ENCODE measurements at regions not wholly inside any gene's neighbourhood (a gene's known extent, or its start where the extent isn't known, plus 50 kb on each side); places are given as distances from the start of the nearest gene placed in this dataset.

DNA sequence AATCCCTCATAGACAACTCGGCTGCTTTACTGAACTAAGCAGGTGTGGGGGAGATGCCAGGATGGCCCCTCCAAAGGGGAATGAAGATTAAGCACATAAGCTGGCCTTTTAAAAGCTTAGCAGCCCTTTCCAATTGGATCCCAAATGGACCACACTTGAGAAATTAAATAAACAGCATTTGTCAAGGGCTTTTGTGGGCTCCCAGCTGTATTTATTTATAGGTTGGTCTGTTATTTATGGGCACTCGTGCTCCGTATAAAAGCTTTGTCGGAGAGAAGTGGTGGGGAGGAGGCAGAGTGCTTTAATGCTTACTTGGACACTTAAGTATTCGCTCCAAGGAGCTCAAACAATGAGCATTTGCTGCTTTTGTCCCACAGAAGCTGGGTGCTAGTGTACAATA, 580.2 kb downstream of the MED13L start:
- TF ChIP-seq YY1 (IDR thresholded peaks at IDR 0.05; ENCODE audit: insufficient read depth, insufficient read length): no peak
- TF ChIP-seq SUZ12 (IDR thresholded peaks at IDR 0.05; ENCODE audit: extremely low read depth, insufficient read depth, insufficient read length): no peak
- no peak for TF ChIP-seq ZNF274 (IDR thresholded peaks at IDR 0.05; ENCODE audit: low read depth, low read length)
- Histone ChIP-seq H3K27me3 (ENCODE audit: insufficient read depth, insufficient read length) (no peaks in the 10 kb centered on the region), H3K4me3 (ENCODE audit: insufficient read length, low read depth) (no peak overlapping the region), H3K9ac (ENCODE audit: insufficient read length, low read depth) (no peak overlapping the region), H3K4me1 (ENCODE audit: insufficient read depth, insufficient read length) (peaks cover 2% of the 10 kb centered on the region), H3K9me3 (ENCODE audit: insufficient read depth, low read length) (no peaks in the 10 kb centered on the region), H3K36me3 (ENCODE audit: insufficient read depth, insufficient read length, low read length) (no peaks in the 10 kb centered on the region)
- no peak for DNase-seq (ENCODE audit: low read depth, low spot score)

DNA sequence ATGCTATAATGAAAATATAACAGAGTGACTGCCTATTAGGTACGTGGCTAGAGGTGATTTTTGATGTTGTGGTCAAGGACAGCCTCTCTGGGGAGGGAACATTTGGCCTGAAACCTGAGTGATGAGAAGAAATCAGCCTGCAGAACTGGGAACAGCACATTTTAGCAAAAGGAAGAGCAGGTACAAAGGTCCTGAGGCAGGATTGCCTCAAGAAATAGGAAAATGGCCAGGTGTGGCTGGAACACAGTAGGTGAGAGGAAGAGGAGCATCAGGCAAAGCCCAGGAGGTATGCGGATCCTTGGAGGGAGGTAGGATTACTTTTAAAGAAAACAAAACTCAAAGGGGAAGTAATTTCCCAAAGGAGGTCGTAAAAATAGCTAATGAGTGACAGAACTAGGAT, 582.9 kb downstream of the MED13L start:
- DNase-seq (ENCODE audit: low read depth, low spot score): no peak
- no peaks in the 10 kb centered on the region for H3K36me3 ChIP-seq (ENCODE audit: insufficient read depth, insufficient read length, low read length)
- no peak overlapping the region for H3K9ac ChIP-seq (ENCODE audit: insufficient read length, low read depth)
- H3K4me3 ChIP-seq (ENCODE audit: insufficient read length, low read depth): no peak overlapping the region
- no peaks in the 10 kb centered on the region for H3K27me3 ChIP-seq (ENCODE audit: insufficient read depth, insufficient read length)
- TF ChIP-seq YY1 (IDR thresholded peaks at IDR 0.05; ENCODE audit: insufficient read depth, insufficient read length) (no peak), ZNF274 (IDR thresholded peaks at IDR 0.05; ENCODE audit: low read depth, low read length) (no peak), SUZ12 (IDR thresholded peaks at IDR 0.05; ENCODE audit: extremely low read depth, insufficient read depth, insufficient read length) (no peak)
- H3K4me1 ChIP-seq (ENCODE audit: insufficient read depth, insufficient read length): no peaks in the 10 kb centered on the region
- H3K9me3 ChIP-seq (ENCODE audit: insufficient read depth, low read length): no peaks in the 10 kb centered on the region

DNA sequence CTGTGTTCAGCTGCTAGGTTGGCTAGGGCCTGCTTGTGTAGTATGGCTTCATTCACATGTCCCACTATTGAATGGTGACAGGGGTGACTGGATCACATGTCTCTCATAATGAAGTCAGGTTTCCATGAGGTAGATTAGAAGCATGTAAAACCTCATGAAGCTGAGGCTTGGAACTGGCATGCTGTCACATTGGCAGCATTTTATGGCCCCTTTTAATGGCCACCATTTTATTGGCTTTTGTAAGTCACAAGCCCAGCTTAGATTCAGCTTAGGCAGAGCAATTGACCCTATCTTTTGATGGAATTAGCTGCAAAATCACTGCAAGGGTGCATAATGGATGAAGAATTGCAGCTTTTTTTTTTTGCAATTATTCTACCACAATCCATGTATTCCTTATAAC, 583.5 kb downstream of the MED13L start:
- Histone ChIP-seq H3K9me3 (ENCODE audit: insufficient read depth, low read length) (no peaks in the 10 kb centered on the region), H3K4me1 (ENCODE audit: insufficient read depth, insufficient read length) (no peaks in the 10 kb centered on the region), H3K27me3 (ENCODE audit: insufficient read depth, insufficient read length) (no peaks in the 10 kb centered on the region), H3K4me3 (ENCODE audit: insufficient read length, low read depth) (no peak overlapping the region), H3K9ac (ENCODE audit: insufficient read length, low read depth) (no peak overlapping the region), H3K36me3 (ENCODE audit: insufficient read depth, insufficient read length, low read length) (no peaks in the 10 kb centered on the region)
- DNase-seq (ENCODE audit: low read depth, low spot score): no peak
- TF ChIP-seq ZNF274 (IDR thresholded peaks at IDR 0.05; ENCODE audit: low read depth, low read length) (no peak), YY1 (IDR thresholded peaks at IDR 0.05; ENCODE audit: insufficient read depth, insufficient read length) (no peak), SUZ12 (IDR thresholded peaks at IDR 0.05; ENCODE audit: extremely low read depth, insufficient read depth, insufficient read length) (no peak)

DNA sequence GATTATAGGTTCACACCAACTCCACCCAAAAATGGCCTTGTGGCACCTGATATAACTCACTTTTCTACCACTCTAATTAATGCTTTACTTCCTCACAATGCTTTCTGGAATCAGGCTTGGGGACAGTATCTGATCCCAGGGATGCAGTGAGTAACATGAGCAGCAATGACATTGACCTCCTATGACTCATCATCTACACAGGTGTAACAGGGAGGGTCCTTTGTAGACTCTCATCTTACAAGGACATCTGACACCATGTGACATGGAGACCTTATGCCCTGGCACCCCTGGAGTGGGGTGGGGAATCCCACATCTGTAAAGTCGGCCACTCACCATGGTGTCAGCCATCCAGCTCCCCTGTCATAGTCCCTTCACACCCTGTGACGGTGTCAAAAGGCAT, 586.4 kb downstream of the MED13L start:
- no peak overlapping the region for H3K4me3 ChIP-seq (ENCODE audit: insufficient read length, low read depth)
- H3K9me3 ChIP-seq (ENCODE audit: insufficient read depth, low read length): no peaks in the 10 kb centered on the region
- no peak overlapping the region for H3K9ac ChIP-seq (ENCODE audit: insufficient read length, low read depth)
- H3K27me3 ChIP-seq (ENCODE audit: insufficient read depth, insufficient read length): no peaks in the 10 kb centered on the region
- TF ChIP-seq ZNF274 (IDR thresholded peaks at IDR 0.05; ENCODE audit: low read depth, low read length) (no peak), YY1 (IDR thresholded peaks at IDR 0.05; ENCODE audit: insufficient read depth, insufficient read length) (no peak), SUZ12 (IDR thresholded peaks at IDR 0.05; ENCODE audit: extremely low read depth, insufficient read depth, insufficient read length) (no peak)
- H3K36me3 ChIP-seq (ENCODE audit: insufficient read depth, insufficient read length, low read length): no peaks in the 10 kb centered on the region
- DNase-seq (ENCODE audit: low read depth, low spot score): no peak
- no peaks in the 10 kb centered on the region for H3K4me1 ChIP-seq (ENCODE audit: insufficient read depth, insufficient read length)

DNA sequence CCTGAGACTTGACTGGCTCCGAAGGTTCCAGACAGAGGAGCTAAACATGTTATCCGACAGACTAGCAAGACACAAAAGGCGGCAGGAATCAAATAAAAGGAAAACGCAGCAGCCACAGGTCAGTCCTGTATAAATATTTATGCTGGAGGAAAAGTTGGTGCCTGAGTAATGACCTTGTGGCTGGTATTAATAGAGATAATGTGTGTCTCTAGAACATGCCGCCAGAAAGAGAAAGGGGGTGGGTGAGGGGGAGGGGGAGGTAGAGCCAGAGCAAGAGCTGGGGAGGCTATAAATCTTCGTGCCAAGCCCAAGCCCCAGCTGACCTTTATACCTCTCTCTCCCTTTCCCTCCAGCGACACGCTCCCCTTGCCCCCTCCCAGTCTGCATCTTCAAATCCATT, 590.4 kb downstream of the MED13L start:
- no peaks in the 10 kb centered on the region for H3K27me3 ChIP-seq (ENCODE audit: insufficient read depth, insufficient read length)
- TF ChIP-seq ZNF274 (IDR thresholded peaks at IDR 0.05; ENCODE audit: low read depth, low read length) (no peak), YY1 (IDR thresholded peaks at IDR 0.05; ENCODE audit: insufficient read depth, insufficient read length) (no peak), SUZ12 (IDR thresholded peaks at IDR 0.05; ENCODE audit: extremely low read depth, insufficient read depth, insufficient read length) (no peak)
- DNase-seq (ENCODE audit: low read depth, low spot score): no peak
- H3K36me3 ChIP-seq (ENCODE audit: insufficient read depth, insufficient read length, low read length): no peaks in the 10 kb centered on the region
- H3K9me3 ChIP-seq (ENCODE audit: insufficient read depth, low read length): no peaks in the 10 kb centered on the region
- no peak overlapping the region for H3K9ac ChIP-seq (ENCODE audit: insufficient read length, low read depth)
- no peaks in the 10 kb centered on the region for H3K4me1 ChIP-seq (ENCODE audit: insufficient read depth, insufficient read length)
- H3K4me3 ChIP-seq (ENCODE audit: insufficient read length, low read depth): no peak overlapping the region

DNA sequence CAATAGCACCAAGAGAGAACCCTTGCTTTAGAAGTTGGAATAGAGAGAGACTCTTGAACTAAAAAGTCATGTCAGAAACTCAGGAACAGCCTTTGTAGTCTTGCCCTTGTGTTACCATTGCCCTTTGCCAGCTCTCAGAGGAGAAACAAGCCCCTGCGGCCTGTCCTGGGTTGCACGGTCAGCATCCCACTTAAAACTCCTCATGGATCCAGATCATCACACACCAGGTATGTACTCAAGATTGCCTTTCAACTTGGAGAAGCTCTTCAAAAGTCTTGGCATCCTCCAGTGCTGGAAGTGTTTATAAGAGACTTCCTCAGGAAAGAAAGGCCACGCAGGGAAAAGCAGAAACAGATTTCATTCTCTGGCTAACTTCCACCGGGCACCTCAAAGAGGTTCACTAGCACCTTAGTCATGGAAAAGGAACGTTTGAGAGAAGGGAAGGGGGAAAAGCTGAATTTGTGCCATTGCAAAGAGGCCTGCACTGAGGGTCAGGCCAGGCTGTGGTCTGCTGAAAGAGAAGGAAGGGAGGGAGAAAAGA, 594.2 kb downstream of the MED13L start:
- H3K36me3 ChIP-seq (ENCODE audit: insufficient read depth, insufficient read length, low read length): no peaks in the 10 kb centered on the region
- no peaks in the 10 kb centered on the region for H3K4me1 ChIP-seq (ENCODE audit: insufficient read depth, insufficient read length)
- no peaks in the 10 kb centered on the region for H3K27me3 ChIP-seq (ENCODE audit: insufficient read depth, insufficient read length)
- no peak overlapping the region for H3K9ac ChIP-seq (ENCODE audit: insufficient read length, low read depth)
- TF ChIP-seq SUZ12 (IDR thresholded peaks at IDR 0.05; ENCODE audit: extremely low read depth, insufficient read depth, insufficient read length) (no peak), YY1 (IDR thresholded peaks at IDR 0.05; ENCODE audit: insufficient read depth, insufficient read length) (no peak), ZNF274 (IDR thresholded peaks at IDR 0.05; ENCODE audit: low read depth, low read length) (no peak)
- no peak overlapping the region for H3K4me3 ChIP-seq (ENCODE audit: insufficient read length, low read depth)
- peaks cover 14% of the 10 kb centered on the region; the same call in 1 of the 2 replicates for H3K9me3 ChIP-seq (ENCODE audit: insufficient read depth, low read length)
- DNase-seq (ENCODE audit: low read depth, low spot score): no peak

DNA sequence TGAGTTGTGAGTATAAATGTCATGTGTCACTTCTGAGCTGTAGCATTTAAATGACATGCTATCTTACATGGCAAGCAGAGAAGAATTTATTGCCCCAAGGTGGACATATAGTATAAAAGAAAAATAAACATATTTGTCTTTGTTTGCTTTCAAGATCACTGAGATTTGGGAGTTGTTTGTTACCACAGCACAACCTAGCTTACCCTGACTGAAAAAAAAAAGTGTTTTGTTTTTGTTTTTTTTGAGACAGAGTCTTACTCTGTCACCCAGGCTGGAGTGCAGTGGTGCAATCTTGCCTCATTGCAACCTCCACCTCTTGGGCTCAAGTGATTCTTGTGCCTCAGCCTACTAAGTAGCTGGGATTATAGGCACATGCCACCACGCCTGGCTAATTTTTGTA, 596.5 kb downstream of the MED13L start:
- H3K4me3 ChIP-seq (ENCODE audit: insufficient read length, low read depth): no peak overlapping the region
- DNase-seq (ENCODE audit: low read depth, low spot score): no peak
- no peaks in the 10 kb centered on the region for H3K36me3 ChIP-seq (ENCODE audit: insufficient read depth, insufficient read length, low read length)
- H3K9me3 ChIP-seq (ENCODE audit: insufficient read depth, low read length): peaks cover 20% of the 10 kb centered on the region; the same call in 1 of the 2 replicates
- TF ChIP-seq YY1 (IDR thresholded peaks at IDR 0.05; ENCODE audit: insufficient read depth, insufficient read length): no peak
- no peak for TF ChIP-seq ZNF274 (IDR thresholded peaks at IDR 0.05; ENCODE audit: low read depth, low read length)
- TF ChIP-seq SUZ12 (IDR thresholded peaks at IDR 0.05; ENCODE audit: extremely low read depth, insufficient read depth, insufficient read length): no peak
- H3K9ac ChIP-seq (ENCODE audit: insufficient read length, low read depth): no peak overlapping the region
- H3K27me3 ChIP-seq (ENCODE audit: insufficient read depth, insufficient read length): no peaks in the 10 kb centered on the region
- H3K4me1 ChIP-seq (ENCODE audit: insufficient read depth, insufficient read length): no peaks in the 10 kb centered on the region

All from NT2/D1 (cell line).